Fibroblast of skin of left biceps (primary cell): ENCODE measurements at regions not wholly inside any gene's neighbourhood (a gene's known extent, or its start where the extent isn't known, plus 50 kb on each side); places are given as distances from the start of the nearest gene placed in this dataset.

Source experiments
- DNase-seq, 2 experiments: peaks; one replicate each; pipeline ENCODE4 v3.0.0-alpha.2; 2013; ENCODE audit warnings: low read depth in 2 of 2

- no peak for DNase-seq
Measured at GRCh38 chr3:59450946-59451763, 401.3 kb upstream of the CFAP20DC start.

- DNase-seq = no peak
Measured at GRCh38 chr3:59450437-59450836, 400.6 kb upstream of the CFAP20DC start.

- no peak for DNase-seq
Measured at GRCh38 chr3:59446775-59447465, 397.1 kb upstream of the CFAP20DC start.

GRCh38 chr3:59444676-59445075 lies 394.9 kb upstream of the CFAP20DC start:
- DNase-seq = no peak

GRCh38 chr3:59444294-59444671 lies 394.5 kb upstream of the CFAP20DC start:
- DNase-seq = no peak

DNA sequence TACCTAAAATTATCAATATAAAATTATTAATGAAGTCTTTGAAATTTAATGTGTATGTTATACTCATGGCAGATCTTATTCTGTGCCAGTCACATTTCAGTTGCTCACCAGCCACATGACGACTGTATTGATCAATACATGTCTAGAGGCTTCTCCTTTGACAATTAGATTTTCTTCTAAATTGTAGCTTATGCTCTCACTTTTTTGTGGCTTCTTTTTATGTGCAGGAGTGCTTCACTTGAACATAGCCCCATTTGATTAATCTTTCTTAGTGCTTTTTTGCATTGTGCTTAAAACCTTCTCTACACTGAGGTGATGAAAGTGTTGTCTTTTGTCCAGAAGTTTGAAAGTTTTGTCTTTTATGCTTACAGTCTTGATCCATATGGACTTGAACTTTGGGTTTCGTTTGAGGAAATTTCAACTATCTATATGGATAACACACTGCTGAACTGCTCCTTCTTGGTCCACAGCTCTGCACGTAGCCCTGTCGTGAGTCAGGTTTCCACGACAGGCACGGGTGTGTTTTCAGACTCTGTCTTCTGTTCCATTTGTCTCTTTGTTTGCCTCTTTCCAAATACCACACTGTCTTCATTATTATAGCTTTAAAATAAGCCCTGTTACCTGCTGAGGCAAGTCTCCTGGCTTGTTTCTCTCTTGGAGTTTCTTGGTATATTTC lies 393.9 kb upstream of the CFAP20DC start:
- DNase-seq = no peak

DNA sequence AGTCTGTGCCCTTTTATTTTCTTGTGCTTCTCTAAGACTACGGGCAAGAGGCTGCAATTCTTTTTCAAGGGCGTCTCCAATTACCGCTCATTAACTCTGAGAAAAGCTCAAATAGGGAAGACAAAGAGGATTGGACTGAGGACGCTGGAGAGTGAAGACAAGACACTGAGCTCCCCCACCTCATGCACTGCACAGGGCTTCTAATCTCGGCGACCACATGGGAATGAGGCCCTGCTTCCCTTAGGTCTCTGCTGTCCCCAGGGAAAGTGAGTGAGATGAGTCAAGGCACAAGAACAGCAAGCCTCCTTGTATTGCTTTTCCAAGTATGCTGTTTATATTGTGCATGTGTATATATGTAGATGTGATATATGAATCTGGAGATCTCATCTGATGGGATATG lies 392.2 kb upstream of the CFAP20DC start:
- no peak for DNase-seq

DNA sequence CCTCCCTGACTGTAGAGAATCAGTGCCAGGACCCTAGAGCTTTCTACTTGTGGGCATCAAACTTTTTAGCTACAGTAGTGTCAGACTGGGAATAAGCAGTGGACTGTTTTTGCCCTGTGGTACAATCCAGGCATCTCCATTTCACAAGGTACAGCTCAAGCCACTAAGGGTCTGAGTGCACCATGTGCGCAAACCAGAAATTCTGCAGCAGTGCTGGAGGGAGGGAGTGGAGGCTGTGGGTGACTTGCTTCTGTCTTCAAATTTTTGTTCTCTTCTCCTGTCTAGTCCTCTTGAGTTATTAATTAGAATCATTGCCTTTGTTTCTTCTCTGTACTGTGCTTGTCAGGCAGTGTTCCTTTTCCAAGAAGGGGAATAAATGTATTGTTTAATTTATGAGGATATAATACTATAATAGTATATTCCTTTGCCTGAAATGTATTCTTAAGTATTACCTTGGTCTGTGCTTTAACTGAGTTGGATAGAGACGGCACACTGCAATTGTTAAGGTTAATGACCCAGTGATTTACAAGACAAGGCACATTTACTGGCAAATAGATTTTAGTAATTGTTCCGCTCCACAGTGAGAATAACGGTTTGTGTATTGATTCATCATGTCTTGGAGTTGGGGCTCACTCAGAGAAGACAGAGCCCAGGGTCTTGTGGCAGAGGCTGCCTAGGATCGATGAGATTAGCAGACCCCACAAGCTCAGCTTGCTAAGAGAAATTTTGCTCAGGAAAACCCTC lies 390.6 kb upstream of the CFAP20DC start:
- no peak for DNase-seq

GRCh38 chr3:59438492-59438891 lies 388.7 kb upstream of the CFAP20DC start:
- DNase-seq = no peak

DNA sequence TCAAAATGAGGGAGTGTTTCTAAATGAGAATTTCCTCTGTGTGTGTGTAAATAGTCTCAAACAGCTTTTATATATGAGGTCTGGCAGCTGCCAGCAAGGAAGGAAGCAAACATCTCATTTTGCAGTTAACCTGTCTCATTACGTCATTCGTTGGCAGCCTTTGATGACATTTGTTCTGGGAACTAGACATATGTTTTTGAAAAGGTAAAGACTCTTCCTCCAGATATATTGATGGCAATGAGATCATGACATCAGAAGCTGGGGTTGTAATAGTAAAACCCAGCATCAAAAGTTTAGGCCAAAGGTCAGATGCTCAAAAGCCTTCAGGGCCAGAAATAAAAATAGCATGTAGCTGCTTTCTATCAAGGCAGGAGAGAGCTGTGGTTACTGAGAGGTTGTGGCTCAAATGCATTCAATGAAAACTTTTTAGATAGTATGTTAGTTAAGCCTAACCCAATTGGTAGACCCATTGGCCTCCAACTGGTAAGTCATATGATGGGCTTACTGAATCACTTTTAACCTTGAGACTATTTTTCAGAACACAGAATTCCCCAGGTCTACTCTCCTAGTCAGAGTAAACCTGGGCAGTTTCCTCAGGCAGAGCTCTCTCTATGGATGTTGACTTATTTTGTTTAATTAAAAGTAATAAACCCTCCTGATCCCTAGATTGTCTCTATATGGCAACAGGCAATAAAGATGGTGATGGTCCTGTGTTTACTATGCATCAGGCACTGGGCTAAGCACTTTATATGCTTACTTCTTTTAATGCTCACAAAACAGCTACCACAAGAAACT lies 386.5 kb upstream of the CFAP20DC start:
- no peak for DNase-seq

- DNase-seq = no peak
Measured at GRCh38 chr3:59433546-59433945, 383.7 kb upstream of the CFAP20DC start.

DNA sequence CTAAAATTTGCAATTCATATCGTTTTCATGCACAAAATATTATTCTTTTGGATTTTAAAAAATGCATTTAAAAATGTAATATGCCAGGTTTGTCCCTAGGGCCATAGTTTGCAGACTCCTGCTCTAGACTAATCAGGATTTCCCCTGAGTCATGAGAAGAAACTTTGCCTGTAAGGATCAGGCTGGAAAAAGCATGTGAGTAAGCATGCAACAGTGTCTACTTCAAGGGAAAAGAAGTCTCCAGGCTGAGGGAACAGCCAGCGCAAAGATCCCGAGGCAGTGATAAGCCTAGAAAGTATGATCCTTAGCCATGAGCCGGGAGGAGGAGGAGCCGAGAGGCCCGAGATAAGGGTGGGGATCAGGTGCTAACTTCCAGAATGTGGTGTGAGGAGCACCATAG lies 382.8 kb upstream of the CFAP20DC start:
- DNase-seq = no peak

DNA sequence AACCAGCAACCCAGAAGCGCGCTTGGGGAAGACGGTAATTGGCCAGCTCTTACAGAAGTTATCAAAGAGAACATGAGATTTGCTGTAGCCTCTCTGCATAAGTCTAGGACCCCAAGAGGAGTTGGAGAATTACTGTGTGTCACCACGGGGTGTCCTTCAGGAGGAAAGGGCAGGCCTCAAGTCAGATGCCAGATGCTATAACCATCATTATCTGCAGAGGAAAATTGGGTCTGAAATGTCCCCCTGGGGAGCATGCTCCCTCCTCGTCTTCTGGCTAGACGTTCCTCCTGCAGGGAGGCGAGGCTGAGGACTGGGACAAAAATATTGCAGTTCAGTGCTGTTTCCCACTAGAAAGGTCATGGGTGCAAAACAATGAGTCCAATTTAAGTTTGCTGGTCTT lies 380.5 kb upstream of the CFAP20DC start:
- no peak for DNase-seq

GRCh38 chr3:59429198-59429597 lies 379.4 kb upstream of the CFAP20DC start:
- DNase-seq = no peak

GRCh38 chr3:59426821-59427565 lies 377.2 kb upstream of the CFAP20DC start:
- DNase-seq = peak; percentile 82 to 85

DNA sequence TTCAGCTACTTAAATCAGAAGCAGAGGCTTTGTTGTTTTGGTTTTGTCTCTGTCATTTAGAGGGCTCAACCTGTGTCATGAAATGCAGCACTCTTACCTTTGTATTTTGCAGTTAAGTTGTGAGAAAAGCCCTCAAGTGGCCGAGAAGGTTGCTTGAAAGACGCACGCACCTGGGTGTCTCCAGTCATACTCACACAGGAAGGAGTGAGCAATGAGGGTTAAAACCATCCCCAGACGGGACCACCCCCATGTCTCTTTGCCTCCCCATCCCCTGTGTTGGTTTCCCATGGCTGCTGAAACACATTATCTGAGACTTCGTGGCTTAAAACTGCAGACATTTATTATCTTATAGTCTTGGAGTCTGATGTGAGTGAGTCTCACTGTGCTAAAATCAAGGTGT lies 376.1 kb upstream of the CFAP20DC start:
- DNase-seq = no peak

- DNase-seq = no peak
Measured at GRCh38 chr3:59425371-59425770, 375.5 kb upstream of the CFAP20DC start.

GRCh38 chr3:59424268-59425010 lies 374.6 kb upstream of the CFAP20DC start:
- DNase-seq = peak in 1 of 2 experiments; percentile 40

DNA sequence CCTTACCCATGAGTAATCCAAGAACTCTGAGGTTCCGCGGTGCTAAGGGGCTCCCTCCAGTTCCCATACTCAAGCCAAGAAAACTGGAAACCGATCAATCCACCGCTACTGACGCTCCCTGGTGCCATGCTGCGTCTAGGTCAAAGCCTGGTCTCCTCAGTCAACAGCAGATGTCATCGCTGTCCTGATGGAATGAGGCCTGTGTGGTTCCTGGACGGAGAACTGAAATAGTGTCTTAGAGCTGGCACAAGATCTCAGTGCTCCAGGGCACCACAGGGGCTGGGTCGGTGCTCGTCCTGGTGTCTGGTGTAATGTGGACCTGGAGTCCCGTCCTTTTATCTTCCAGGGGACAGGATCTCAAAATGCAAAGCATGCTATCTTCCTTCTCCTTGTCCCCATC lies 373.9 kb upstream of the CFAP20DC start:
- DNase-seq = no peak

DNA sequence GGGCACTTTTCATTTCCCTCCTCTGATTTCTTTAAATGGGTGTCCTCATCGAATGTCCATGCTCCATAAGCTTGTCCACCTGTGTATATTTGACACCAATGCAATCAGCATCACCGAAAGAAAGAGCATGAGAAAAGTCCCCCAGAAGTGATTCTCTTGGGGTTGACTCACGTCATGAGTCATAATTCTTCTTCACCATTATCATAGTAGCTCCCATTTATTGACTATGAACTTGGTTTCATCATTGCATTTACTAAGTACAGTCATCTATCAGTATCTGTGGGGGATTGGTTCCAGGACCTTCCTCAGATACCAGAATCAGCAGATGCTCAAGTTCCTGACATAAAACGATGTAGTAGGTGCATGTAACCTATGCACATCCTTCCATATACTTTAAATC lies 372.5 kb upstream of the CFAP20DC start:
- DNase-seq = peak in 1 of 2 experiments; percentile 17
